CD14-positive monocyte (primary cell): ENCODE measurements at regions not wholly inside any gene's neighbourhood (a gene's known extent, or its start where the extent isn't known, plus 50 kb on each side); places are given as distances from the start of the nearest gene placed in this dataset.

Experiments
- DNase-seq, 3 donors: peaks; one replicate each; pipeline ENCODE4 v3.0.0-alpha.2; 2011 to 2022
- H2AFZ ChIP-seq: 2 replicates; pipeline ENCODE4 v1.6.0; 2012; ENCODE audit warnings: mild to moderate bottlenecking, low read depth, low read length, inconsistent platforms; ENCODE audit not compliant: insufficient read depth, poor library complexity, severe bottlenecking
- H3K27ac ChIP-seq, 2 donors: 1 replicate in 1 of 2; 2 replicates in 1 of 2; pipeline ENCODE4 v1.5.1; 2012 to 2013; ENCODE audit warnings: low read length in 2 of 2, control low read depth in 1 of 2, inconsistent platforms in 1 of 2, low read depth in 1 of 2, mild to moderate bottlenecking in 1 of 2
- H3K27me3 ChIP-seq, 2 donors: one replicate each; pipeline versions ENCODE4 v1.6.0 to v1.6.1; 2011 to 2013; ENCODE audit warnings: low read length in 2 of 2; ENCODE audit not compliant: control insufficient read depth in 2 of 2, insufficient read depth in 2 of 2
- H3K36me3 ChIP-seq, 2 donors: replicated peaks in 1 of 2; 1 replicate in 1 of 2; 2 replicates in 1 of 2; pipeline versions ENCODE4 v1.5.1 to v1.6.1; 2012 to 2013; ENCODE audit warnings: low read length in 2 of 2, control low read depth in 1 of 2, inconsistent platforms in 1 of 2, mild to moderate bottlenecking in 1 of 2; ENCODE audit not compliant: insufficient read depth in 2 of 2, control insufficient read depth in 1 of 2
- H3K4me1 ChIP-seq, 2 donors: 1 replicate in 1 of 2; 2 replicates in 1 of 2; pipeline versions ENCODE4 v1.5.1 to v1.6.1; 2012 to 2013; ENCODE audit warnings: low read length in 2 of 2, control low read depth in 1 of 2, inconsistent platforms in 1 of 2, mild to moderate bottlenecking in 1 of 2, moderate library complexity in 1 of 2; ENCODE audit not compliant: insufficient read depth in 2 of 2, control insufficient read depth in 1 of 2
- H3K4me2 ChIP-seq: replicated peaks from 2 replicates; pipeline ENCODE3; 2012; ENCODE audit warnings: low read length, moderate library complexity, mild to moderate bottlenecking; ENCODE audit not compliant: poor library complexity, severe bottlenecking; ENCODE audit errors: extremely low read depth
- H3K4me3 ChIP-seq, 3 experiments: fragments of 200-600 bp in 1 of 3; sonication (generic) in 1 of 3; replicated peaks in 1 of 3; 1 replicate in 2 of 3; 2 replicates in 1 of 3; pipeline ENCODE4 v1.5.1; 2011 to 2013; ENCODE audit warnings: low read length in 3 of 3, mild to moderate bottlenecking in 3 of 3, control low read depth in 2 of 3, low read depth in 2 of 3, inconsistent platforms in 1 of 3, moderate library complexity in 1 of 3
- H3K79me2 ChIP-seq: 2 replicates; pipeline ENCODE4 v1.6.0; 2012; ENCODE audit warnings: mild to moderate bottlenecking, control low read depth, inconsistent platforms, low read length, moderate library complexity; ENCODE audit not compliant: insufficient read depth
- H3K9ac ChIP-seq: 2 replicates; pipeline ENCODE4 v1.6.0; 2017; ENCODE audit warnings: low read length, mild to moderate bottlenecking; ENCODE audit not compliant: insufficient read depth, poor library complexity, severe bottlenecking
- H3K9me3 ChIP-seq, 2 donors: replicated peaks in 1 of 2; 1 replicate in 1 of 2; 2 replicates in 1 of 2; pipeline versions ENCODE4 v1.5.1 to v1.6.1; 2012 to 2013; ENCODE audit warnings: low read length in 2 of 2, control low read depth in 1 of 2; ENCODE audit not compliant: control insufficient read depth in 1 of 2, insufficient read depth in 1 of 2
- H4K20me1 ChIP-seq: 2 replicates; pipeline ENCODE4 v1.6.0; 2012; ENCODE audit warnings: mild to moderate bottlenecking, low read length, control low read depth, moderate library complexity; ENCODE audit not compliant: insufficient read depth
- H3K27ac Mint-ChIP-seq, 7 donors: one replicate each; pipeline ENCODE4 v1.8.0; 2020; ENCODE audit warnings: mild to moderate bottlenecking in 7 of 7, mixed read lengths in 7 of 7, moderate library complexity in 6 of 7, inconsistent platforms in 2 of 7
- H3K27me3 Mint-ChIP-seq, 3 donors: one replicate each; pipeline ENCODE4 v1.8.0; 2021 to 2022; ENCODE audit warnings: low read depth in 3 of 3, mild to moderate bottlenecking in 3 of 3, mixed read lengths in 3 of 3, moderate library complexity in 3 of 3, inconsistent platforms in 1 of 3
- H3K36me3 Mint-ChIP-seq, 2 donors: one replicate each; pipeline ENCODE4 v1.8.0; 2020; ENCODE audit warnings: mixed read lengths in 2 of 2, inconsistent platforms in 1 of 2, mild to moderate bottlenecking in 1 of 2
- H3K4me1 Mint-ChIP-seq: one replicate; pipeline ENCODE4 v1.8.0; 2020; ENCODE audit warnings: mild to moderate bottlenecking, mixed read lengths
- H3K4me3 Mint-ChIP-seq, 2 donors: one replicate each; pipeline ENCODE4 v1.8.0; 2020; ENCODE audit warnings: mild to moderate bottlenecking in 2 of 2, mixed read lengths in 2 of 2, moderate library complexity in 1 of 2
- H3K9me3 Mint-ChIP-seq, 7 donors: one replicate each; pipeline ENCODE4 v1.8.0; 2020 to 2022; ENCODE audit warnings: mixed read lengths in 7 of 7, mild to moderate bottlenecking in 6 of 7, moderate library complexity in 6 of 7, inconsistent platforms in 2 of 7
- CTCF ChIP-seq: fragments of 200-600 bp; IDR thresholded peaks from one replicate; pipeline ENCODE4 v1.8.0; 2022; ENCODE audit warnings: antibody characterized with exemption, mild to moderate bottlenecking
- WGBS: methylation state at CpG from one replicate; pipeline ENCODE4 v1.1.5; 2013; ENCODE audit warnings: missing lambda C conversion rate; ENCODE audit not compliant: insufficient coverage; 5-methylcytosine and 5-hydroxymethylcytosine counted together
- intact Hi-C, 2 donors: fragments of 100-400 bp; cut with micrococcal nuclease; formaldehyde crosslinking; loops; one replicate each; pipeline versions ENCODE4 v1.15.0 to v1.15.1; 2023

- Histone ChIP-seq H3K9me3 (peaks cover 0 to 2% of the 10 kb centered on the region in 2 donors), H3K4me3 (no peak overlapping the region), H3K36me3 (no peaks in the 10 kb centered on the region), H3K27me3 (peaks cover 0 to 3% of the 10 kb centered on the region in 2 donors), H3K4me1 (peaks cover 5 to 9% of the 10 kb centered on the region in 2 donors), H3K4me2 (no peak overlapping the region), H3K9ac (no peak overlapping the region), H3K27ac (no peak overlapping the region), H3K79me2 (no peaks in the 10 kb centered on the region), H2AFZ (no peak overlapping the region), H4K20me1 (no peaks in the 10 kb centered on the region)
- no peak overlapping the region for H3K4me3 Mint-ChIP-seq
- H3K27ac Mint-ChIP-seq = no peak overlapping the region
- peaks cover 2% of the 10 kb centered on the region in 2 donors for H3K36me3 Mint-ChIP-seq
- no peak for TF ChIP-seq CTCF
- peaks cover 0 to 10% (median 1%) of the 10 kb centered on the region in 3 donors for H3K27me3 Mint-ChIP-seq
- peaks cover under 1 to 6% (median 3%) of the 10 kb centered on the region in 7 donors for H3K9me3 Mint-ChIP-seq
- DNase-seq = no peak
- intact Hi-C loops = no loop called here
- 80% methylated on average over 1 of the region's 4 CpGs for WGBS
- H3K4me1 Mint-ChIP-seq = peaks cover 31% of the 10 kb centered on the region
Observed at GRCh38 chr12:107336695-107337094, 243.3 kb upstream of the CRY1 start.

- H3K4me3 Mint-ChIP-seq = no peak overlapping the region
- Histone ChIP-seq H3K9ac (no peak overlapping the region), H3K9me3 (peaks cover 0 to 7% of the 10 kb centered on the region in 2 donors), H3K79me2 (no peaks in the 10 kb centered on the region), H2AFZ (no peak overlapping the region), H3K4me3 (no peak overlapping the region), H3K4me2 (no peak overlapping the region), H3K36me3 (no peaks in the 10 kb centered on the region), H4K20me1 (no peaks in the 10 kb centered on the region), H3K27ac (no peak overlapping the region), H3K27me3 (peaks cover 0 to 3% of the 10 kb centered on the region in 2 donors), H3K4me1 (peaks cover 5 to 9% of the 10 kb centered on the region in 2 donors)
- peaks cover 0 to 7% (median 3%) of the 10 kb centered on the region in 3 donors for H3K27me3 Mint-ChIP-seq
- H3K9me3 Mint-ChIP-seq = peaks cover 3 to 9% (median 6%) of the 10 kb centered on the region in 7 donors
- intact Hi-C loops = no loop called here
- DNase-seq = peak in 2 of 3 donors; percentile 58 to 72
- H3K4me1 Mint-ChIP-seq = peaks cover 26% of the 10 kb centered on the region
- no CpG with 5 or more reads among the region's 9 CpGs for WGBS
- H3K36me3 Mint-ChIP-seq = peaks cover 2 to 3% of the 10 kb centered on the region in 2 donors
- peak overlapping the region in 2 of 7 donors; percentile 33 to 47 for H3K27ac Mint-ChIP-seq
- TF ChIP-seq CTCF = no peak
Observed at GRCh38 chr12:107337346-107338095, 244.2 kb upstream of the CRY1 start.
